Astrocyte (in vitro differentiated cells and primary cell): ENCODE measurements at regions not wholly inside any gene's neighbourhood (a gene's known extent, or its start where the extent isn't known, plus 50 kb on each side); places are given as distances from the start of the nearest gene placed in this dataset.
"Not testable (repeated sequence)": the region's sequence is repeated elsewhere in the genome, so short reads cannot be mapped to it uniquely, and the experiment has no call there.

ENCODE experiments used
- DNase-seq: peaks from one replicate; pipeline ENCODE4 v3.0.0-alpha.2; 2010; ENCODE audit warnings: low read depth
- FAIRE-seq: peaks from 2 replicates; lab custom pipeline; 2011; peaks lifted over from hg19 to GRCh38; lab: Jason Lieb, UNC
- H2AFZ ChIP-seq: 2 replicates; pipeline ENCODE4 v1.6.0; 2012; ENCODE audit warnings: low read depth, low read length, inconsistent platforms
- H3K27ac ChIP-seq: 2 replicates; pipeline ENCODE4 v1.5.1; 2011; ENCODE audit warnings: low read depth, low read length, inconsistent platforms
- H3K27me3 ChIP-seq: 2 replicates; pipeline ENCODE4 v1.6.0; 2011; ENCODE audit warnings: low read length, inconsistent platforms; ENCODE audit not compliant: insufficient read depth
- H3K36me3 ChIP-seq: 2 replicates; pipeline ENCODE4 v1.5.1; 2011; ENCODE audit warnings: low read length, inconsistent platforms; ENCODE audit not compliant: insufficient read depth
- H3K4me1 ChIP-seq: 2 replicates; pipeline ENCODE4 v1.5.1; 2011; ENCODE audit warnings: low read length, inconsistent platforms; ENCODE audit not compliant: insufficient read depth
- H3K4me2 ChIP-seq: 2 replicates; pipeline ENCODE4 v1.6.0; 2012; ENCODE audit warnings: low read length, inconsistent platforms
- H3K4me3 ChIP-seq: 2 replicates; pipeline ENCODE4 v1.5.1; 2011; ENCODE audit warnings: low read depth, mild to moderate bottlenecking, low read length, inconsistent platforms; ENCODE audit not compliant: insufficient read depth
- H3K79me2 ChIP-seq: 2 replicates; pipeline ENCODE4 v1.6.0; 2012; ENCODE audit warnings: mild to moderate bottlenecking, low read length, inconsistent platforms; ENCODE audit not compliant: insufficient read depth
- H3K9ac ChIP-seq: 2 replicates; pipeline ENCODE4 v1.6.0; 2012; ENCODE audit warnings: mild to moderate bottlenecking, low read length, inconsistent platforms
- H3K9me3 ChIP-seq: 2 replicates; pipeline ENCODE4 v1.5.1; 2012; ENCODE audit warnings: low read depth, mild to moderate bottlenecking, low read length, inconsistent platforms; ENCODE audit not compliant: insufficient read depth
- H4K20me1 ChIP-seq: 2 replicates; pipeline ENCODE4 v1.6.0; 2012; ENCODE audit warnings: low read length, inconsistent platforms; ENCODE audit not compliant: insufficient read depth
- H3K27ac Mint-ChIP-seq: one replicate; pipeline ENCODE4 v1.8.0; 2021; ENCODE audit warnings: mild to moderate bottlenecking, mixed read lengths; ENCODE audit not compliant: unreplicated experiment
- H3K27me3 Mint-ChIP-seq: one replicate; pipeline ENCODE4 v1.8.0; 2021; ENCODE audit warnings: low read depth, mixed read lengths; ENCODE audit not compliant: unreplicated experiment
- H3K36me3 Mint-ChIP-seq: one replicate; pipeline ENCODE4 v1.8.0; 2021; ENCODE audit warnings: low read depth, mixed read lengths; ENCODE audit not compliant: unreplicated experiment
- H3K4me1 Mint-ChIP-seq: one replicate; pipeline ENCODE4 v1.8.0; 2021; ENCODE audit warnings: low read depth, mixed read lengths; ENCODE audit not compliant: unreplicated experiment
- H3K4me3 Mint-ChIP-seq: one replicate; pipeline ENCODE4 v1.8.0; 2021; ENCODE audit warnings: mild to moderate bottlenecking, moderate library complexity, mixed read lengths; ENCODE audit not compliant: unreplicated experiment
- H3K9me3 Mint-ChIP-seq: one replicate; pipeline ENCODE4 v1.8.0; 2021; ENCODE audit warnings: mild to moderate bottlenecking, mixed read lengths; ENCODE audit not compliant: unreplicated experiment
- CTCF ChIP-seq: IDR thresholded peaks from 2 replicates; pipeline ENCODE4 v1.5.1; 2011; ENCODE audit warnings: low read depth, mild to moderate bottlenecking, inconsistent platforms, low read length, moderate library complexity; ENCODE audit not compliant: insufficient read depth
- EZH2 ChIP-seq: IDR thresholded peaks from 2 replicates; pipeline ENCODE4 v1.6.1; 2012; ENCODE audit warnings: mild to moderate bottlenecking, low read length, inconsistent platforms; ENCODE audit not compliant: insufficient read depth

- H3K27me3 ChIP-seq, result no peaks in the 10 kb centered on the region
- H3K36me3 ChIP-seq, result no peaks in the 10 kb centered on the region
- Mint-ChIP-seq H3K9me3 (no peaks in the 10 kb centered on the region), H3K27ac (no peak overlapping the region), H3K36me3 (peaks cover 10% of the 10 kb centered on the region), H3K4me3 (no peak overlapping the region), H3K4me1 (peaks cover 4% of the 10 kb centered on the region), H3K27me3 (no peaks in the 10 kb centered on the region)
- H3K27ac ChIP-seq, result no peak overlapping the region
- H3K4me1 ChIP-seq, result no peaks in the 10 kb centered on the region
- H3K4me2 ChIP-seq, result no peak overlapping the region
- H4K20me1 ChIP-seq, result no peaks in the 10 kb centered on the region
- FAIRE-seq, result no peak
- no peaks in the 10 kb centered on the region for H3K9me3 ChIP-seq
- no peak overlapping the region for H2AFZ ChIP-seq
- DNase-seq, result no peak
- no peak overlapping the region for H3K4me3 ChIP-seq
- TF ChIP-seq CTCF (no peak), EZH2 (no peak)
- no peak overlapping the region for H3K9ac ChIP-seq
- no peaks in the 10 kb centered on the region for H3K79me2 ChIP-seq
Observed at GRCh38 chr7:29652556-29652955, 88.9 kb downstream of the PRR15 start.

GRCh38 chr7:29654340-29654739, 90.7 kb downstream of the PRR15 start:
- not testable (repeated sequence) for H3K27me3 Mint-ChIP-seq, H3K9me3 Mint-ChIP-seq, H4K20me1 ChIP-seq, H3K27ac Mint-ChIP-seq, H3K36me3 Mint-ChIP-seq, H3K9me3 ChIP-seq, H3K4me3 ChIP-seq, H3K4me1 ChIP-seq, DNase-seq, H3K27me3 ChIP-seq, H2AFZ ChIP-seq, H3K4me2 ChIP-seq, H3K36me3 ChIP-seq, H3K27ac ChIP-seq, H3K4me1 Mint-ChIP-seq, H3K79me2 ChIP-seq, H3K4me3 Mint-ChIP-seq, H3K9ac ChIP-seq, FAIRE-seq

GRCh38 chr7:29657288-29657687, 93.7 kb downstream of the PRR15 start:
- no peaks in the 10 kb centered on the region for H3K36me3 ChIP-seq
- H3K27ac ChIP-seq, result no peak overlapping the region
- H2AFZ ChIP-seq, result no peak overlapping the region
- no peaks in the 10 kb centered on the region for H3K4me1 Mint-ChIP-seq
- no peaks in the 10 kb centered on the region for H3K27me3 Mint-ChIP-seq
- no peaks in the 10 kb centered on the region for H3K4me1 ChIP-seq
- H4K20me1 ChIP-seq, result no peaks in the 10 kb centered on the region
- H3K27me3 ChIP-seq, result no peaks in the 10 kb centered on the region
- FAIRE-seq (no peak), DNase-seq (no peak)
- no peaks in the 10 kb centered on the region for H3K79me2 ChIP-seq
- H3K4me2 ChIP-seq, result no peak overlapping the region
- no peak overlapping the region for H3K9ac ChIP-seq
- H3K4me3 Mint-ChIP-seq, result no peak overlapping the region
- no peak overlapping the region for H3K27ac Mint-ChIP-seq
- H3K9me3 Mint-ChIP-seq, result no peaks in the 10 kb centered on the region
- H3K36me3 Mint-ChIP-seq, result no peaks in the 10 kb centered on the region
- no peaks in the 10 kb centered on the region for H3K9me3 ChIP-seq
- no peak overlapping the region for H3K4me3 ChIP-seq
- TF ChIP-seq CTCF (no peak), EZH2 (no peak)
